Trophoblast cell (in vitro differentiated cells and primary cell): ENCODE measurements at regions not wholly inside any gene's neighbourhood (a gene's known extent, or its start where the extent isn't known, plus 50 kb on each side); places are given as distances from the start of the nearest gene placed in this dataset.

Experiments used
- DNase-seq, 2 donors: peaks; one replicate each; pipeline ENCODE4 v3.0.0-alpha.2; 2016
- H2AFZ ChIP-seq: 2 replicates; pipeline ENCODE4 v1.6.1; 2013; ENCODE audit warnings: low read length, moderate library complexity, mild to moderate bottlenecking; ENCODE audit not compliant: insufficient read depth, poor library complexity
- H2AK5ac ChIP-seq: 2 replicates; pipeline ENCODE4 v1.6.1; 2013; ENCODE audit warnings: mild to moderate bottlenecking, low read length
- H2BK120ac ChIP-seq: 2 replicates; pipeline ENCODE4 v1.6.1; 2013; ENCODE audit warnings: low read length, mild to moderate bottlenecking, moderate library complexity; ENCODE audit not compliant: insufficient read depth, poor library complexity
- H2BK12ac ChIP-seq: 2 replicates; pipeline ENCODE4 v1.6.1; 2013; ENCODE audit warnings: mild to moderate bottlenecking, low read length, moderate library complexity
- H2BK5ac ChIP-seq: 2 replicates; pipeline ENCODE4 v1.6.1; 2013; ENCODE audit warnings: low read length, low read depth, moderate library complexity, mild to moderate bottlenecking; ENCODE audit not compliant: poor library complexity
- H3K14ac ChIP-seq: 2 replicates; pipeline ENCODE4 v1.6.1; 2013; ENCODE audit warnings: mild to moderate bottlenecking, low read length
- H3K18ac ChIP-seq: 2 replicates; pipeline ENCODE4 v1.6.1; 2013; ENCODE audit warnings: mild to moderate bottlenecking, low read length
- H3K23ac ChIP-seq: 2 replicates; pipeline ENCODE4 v1.6.1; 2013; ENCODE audit warnings: low read length
- H3K27ac ChIP-seq: 2 replicates; pipeline ENCODE4 v1.5.1; 2013; ENCODE audit warnings: low read depth, mild to moderate bottlenecking, inconsistent platforms, low read length, moderate library complexity
- H3K27me3 ChIP-seq: 2 replicates; pipeline ENCODE4 v1.6.1; 2013; ENCODE audit warnings: inconsistent platforms, mild to moderate bottlenecking, low read length, moderate library complexity; ENCODE audit not compliant: insufficient read depth
- H3K36me3 ChIP-seq, 2 experiments: 1 replicate in 1 of 2; 2 replicates in 1 of 2; pipeline ENCODE4 v1.6.1; 2013; ENCODE audit warnings: low read length in 2 of 2, mild to moderate bottlenecking in 2 of 2, moderate library complexity in 1 of 2; ENCODE audit not compliant: insufficient read depth in 2 of 2, control insufficient read depth in 1 of 2
- H3K4ac ChIP-seq: 2 replicates; pipeline ENCODE4 v1.6.1; 2013; ENCODE audit warnings: low read depth, mild to moderate bottlenecking, low read length, moderate library complexity
- H3K4me1 ChIP-seq, 2 experiments: 1 replicate in 1 of 2; 2 replicates in 1 of 2; pipeline ENCODE4 v1.6.1; 2013; ENCODE audit warnings: low read length in 2 of 2, mild to moderate bottlenecking in 2 of 2, moderate library complexity in 1 of 2; ENCODE audit not compliant: insufficient read depth in 2 of 2, control insufficient read depth in 1 of 2
- H3K4me2 ChIP-seq: 2 replicates; pipeline ENCODE4 v1.6.1; 2013; ENCODE audit warnings: inconsistent platforms, mild to moderate bottlenecking, low read length, moderate library complexity
- H3K4me3 ChIP-seq: 2 replicates; pipeline ENCODE4 v1.5.1; 2013; ENCODE audit warnings: mild to moderate bottlenecking, low read depth, low read length, inconsistent platforms
- H3K79me1 ChIP-seq: one replicate; pipeline ENCODE4 v1.6.1; 2013; ENCODE audit warnings: low read length
- H3K79me2 ChIP-seq: 2 replicates; pipeline ENCODE4 v1.6.1; 2013; ENCODE audit warnings: low read length, mild to moderate bottlenecking; ENCODE audit not compliant: control insufficient read depth, insufficient read depth, poor library complexity
- H3K9ac ChIP-seq: 2 replicates; pipeline ENCODE4 v1.6.1; 2013; ENCODE audit warnings: mild to moderate bottlenecking, low read length
- H3K9me3 ChIP-seq: 2 replicates; pipeline ENCODE4 v1.6.1; 2013; ENCODE audit warnings: low read depth, mild to moderate bottlenecking, control low read depth, inconsistent platforms, low read length; ENCODE audit not compliant: insufficient read depth
- H4K12ac ChIP-seq: 2 replicates; pipeline ENCODE4 v1.6.1; 2013; ENCODE audit warnings: low read depth, mild to moderate bottlenecking, low read length, moderate library complexity
- H4K8ac ChIP-seq: 2 replicates; pipeline ENCODE4 v1.6.1; 2013; ENCODE audit warnings: low read depth, mild to moderate bottlenecking, low read length, moderate library complexity
- H4K91ac ChIP-seq: one replicate; pipeline ENCODE4 v1.6.1; 2013; ENCODE audit warnings: low read depth, mild to moderate bottlenecking, low read length, moderate library complexity
- WGBS: extraction: QIAGEN DNeasy Blood & Tissue Kit; methylation state at CpG from one replicate; pipeline ENCODE4 v1.1.7; 2013; ENCODE audit warnings: missing lambda C conversion rate; ENCODE audit not compliant: insufficient read length, insufficient coverage; ENCODE audit errors: extremely low coverage; 5-methylcytosine and 5-hydroxymethylcytosine counted together

DNA sequence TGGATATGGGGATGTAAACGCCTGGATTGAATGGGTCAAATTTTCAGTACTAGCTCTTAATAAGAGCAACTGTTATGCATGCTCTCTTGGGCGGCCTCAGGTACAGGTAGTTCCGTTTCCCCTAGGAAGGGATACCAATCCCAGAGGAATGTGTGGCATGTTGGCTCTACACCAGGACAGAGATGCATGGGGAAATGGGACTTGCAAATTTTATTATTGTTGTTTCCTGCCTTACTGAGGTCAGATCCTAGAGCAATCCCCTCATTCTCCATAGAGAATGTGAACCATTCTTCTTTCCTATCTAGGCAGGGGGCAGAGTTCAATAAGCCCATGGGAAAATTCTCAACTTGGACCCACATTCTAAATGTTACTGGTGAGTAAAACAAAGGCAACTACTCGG lies 361.8 kb upstream of the FGF16 start:
- H2BK12ac ChIP-seq = no peak overlapping the region
- no peak overlapping the region for H2AK5ac ChIP-seq
- no peak for DNase-seq
- H4K91ac ChIP-seq = no peak overlapping the region
- no peak overlapping the region for H3K9ac ChIP-seq
- H2BK120ac ChIP-seq = no peak overlapping the region
- no peaks in the 10 kb centered on the region for H3K79me1 ChIP-seq
- no peak overlapping the region for H4K12ac ChIP-seq
- H3K4me2 ChIP-seq = no peak overlapping the region
- no peak overlapping the region for H2AFZ ChIP-seq
- no peak overlapping the region for H3K4me3 ChIP-seq
- no peaks in the 10 kb centered on the region for H3K4me1 ChIP-seq
- no peaks in the 10 kb centered on the region for H3K27me3 ChIP-seq
- no peak overlapping the region for H3K4ac ChIP-seq
- no peak overlapping the region for H3K27ac ChIP-seq
- H3K79me2 ChIP-seq = no peaks in the 10 kb centered on the region
- H3K36me3 ChIP-seq = no peaks in the 10 kb centered on the region
- no peak overlapping the region for H3K14ac ChIP-seq
- no peak overlapping the region for H4K8ac ChIP-seq
- H3K23ac ChIP-seq = no peak overlapping the region
- WGBS = no CpG with 5 or more reads among the region's 4 CpGs
- H3K18ac ChIP-seq = no peak overlapping the region
- H3K9me3 ChIP-seq = peaks cover 2% of the 10 kb centered on the region
- no peak overlapping the region for H2BK5ac ChIP-seq

GRCh38 chrX:77087529-77088169 lies 359.5 kb upstream of the FGF16 start:
- H3K4me1 ChIP-seq = no peaks in the 10 kb centered on the region
- no peak overlapping the region for H2BK120ac ChIP-seq

DNA sequence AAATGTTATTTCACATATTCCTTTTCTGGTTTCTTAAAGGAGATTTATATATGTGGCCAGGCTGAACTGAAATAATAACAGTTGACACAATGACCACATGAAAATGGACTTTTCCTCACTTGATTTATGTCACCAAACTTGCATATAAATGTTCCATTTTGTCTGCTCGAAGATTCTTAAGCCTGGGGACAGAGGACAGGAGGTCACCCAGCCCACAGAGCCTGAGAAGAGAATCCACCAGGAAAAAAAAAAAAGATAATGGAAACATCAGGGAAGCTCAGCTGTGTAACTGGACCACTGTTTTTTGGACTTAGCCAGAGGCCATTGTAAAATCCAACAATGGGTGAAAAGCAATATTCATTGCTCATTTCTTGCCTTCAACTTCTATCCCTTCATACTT lies 359.0 kb upstream of the FGF16 start:
- Histone ChIP-seq H3K4me1 (no peaks in the 10 kb centered on the region), H2BK12ac (no peak overlapping the region), H3K79me1 (no peaks in the 10 kb centered on the region), H3K36me3 (no peaks in the 10 kb centered on the region), H3K4ac (no peak overlapping the region), H3K9ac (no peak overlapping the region), H3K79me2 (no peaks in the 10 kb centered on the region), H3K27ac (no peak overlapping the region), H3K4me2 (no peak overlapping the region), H3K18ac (no peak overlapping the region), H2BK5ac (no peak overlapping the region), H3K27me3 (no peaks in the 10 kb centered on the region), H4K8ac (no peak overlapping the region), H4K12ac (no peak overlapping the region), H3K9me3 (no peaks in the 10 kb centered on the region), H3K14ac (no peak overlapping the region), H2AFZ (no peak overlapping the region), H4K91ac (no peak overlapping the region), H2AK5ac (no peak overlapping the region), H3K23ac (no peak overlapping the region), H2BK120ac (no peak overlapping the region), H3K4me3 (no peak overlapping the region)
- whole genome bisulfite sequencing = no CpG with 5 or more reads among the region's 1 CpG
- no peak for DNase-seq

More at GRCh38 chrX:77087529-77088169, 359.5 kb upstream of the FGF16 start:
- no peak overlapping the region for H3K4me3 ChIP-seq
- H3K79me1 ChIP-seq = no peaks in the 10 kb centered on the region
- WGBS = no CpG with 5 or more reads among the region's 7 CpGs
- no peak overlapping the region for H3K23ac ChIP-seq
- no peak overlapping the region for H3K18ac ChIP-seq
- H3K9me3 ChIP-seq = no peaks in the 10 kb centered on the region
- no peak overlapping the region for H4K8ac ChIP-seq
- no peaks in the 10 kb centered on the region for H3K36me3 ChIP-seq
- H3K14ac ChIP-seq = no peak overlapping the region
- H2AK5ac ChIP-seq = no peak overlapping the region
- no peak overlapping the region for H4K91ac ChIP-seq
- no peak overlapping the region for H2AFZ ChIP-seq
- H3K4me2 ChIP-seq = no peak overlapping the region
- no peak overlapping the region for H2BK5ac ChIP-seq
- H3K27ac ChIP-seq = no peak overlapping the region
- no peak overlapping the region for H3K9ac ChIP-seq
- no peaks in the 10 kb centered on the region for H3K27me3 ChIP-seq
- no peak overlapping the region for H4K12ac ChIP-seq
- no peak overlapping the region for H2BK12ac ChIP-seq
- no peak overlapping the region for H3K4ac ChIP-seq
- H3K79me2 ChIP-seq = no peaks in the 10 kb centered on the region
- peak in 1 of 2 donors; percentile 19 for DNase-seq

DNA sequence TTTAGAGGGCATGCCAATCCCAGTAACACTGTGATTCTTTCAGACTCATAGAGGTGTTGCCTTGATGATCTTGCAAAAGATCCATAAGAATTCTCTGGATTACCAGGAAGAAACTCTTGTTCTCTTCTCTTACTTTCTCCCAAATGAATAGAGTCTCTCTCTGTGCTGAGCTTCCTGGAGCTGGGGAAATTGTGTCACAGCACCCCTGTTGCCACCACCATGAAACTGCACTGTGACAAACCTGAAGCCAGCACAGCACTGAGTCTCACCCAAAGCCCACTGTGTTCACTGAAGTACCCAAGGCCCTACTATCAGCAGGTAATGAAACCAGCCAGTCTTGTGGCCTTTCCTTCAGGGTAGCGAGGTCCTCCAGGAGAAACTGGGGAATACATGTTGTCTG lies 332.7 kb upstream of the FGF16 start:
- no peak overlapping the region for H3K27ac ChIP-seq
- H3K23ac ChIP-seq = no peak overlapping the region
- no peak overlapping the region for H3K18ac ChIP-seq
- no peaks in the 10 kb centered on the region for H3K79me1 ChIP-seq
- H4K91ac ChIP-seq = no peak overlapping the region
- H3K14ac ChIP-seq = no peak overlapping the region
- no peak overlapping the region for H3K4ac ChIP-seq
- H2BK5ac ChIP-seq = no peak overlapping the region
- H3K4me1 ChIP-seq = no peaks in the 10 kb centered on the region
- H3K79me2 ChIP-seq = no peaks in the 10 kb centered on the region
- H2AK5ac ChIP-seq = no peak overlapping the region
- no peak overlapping the region for H2BK12ac ChIP-seq
- no peaks in the 10 kb centered on the region for H3K36me3 ChIP-seq
- no peaks in the 10 kb centered on the region for H3K9me3 ChIP-seq
- no peak overlapping the region for H2BK120ac ChIP-seq
- no CpG with 5 or more reads among the region's 1 CpG for WGBS
- H3K27me3 ChIP-seq = no peaks in the 10 kb centered on the region
- no peak overlapping the region for H3K9ac ChIP-seq
- no peak overlapping the region for H4K8ac ChIP-seq
- H4K12ac ChIP-seq = no peak overlapping the region
- H2AFZ ChIP-seq = no peak overlapping the region
- no peak for DNase-seq
- no peak overlapping the region for H3K4me2 ChIP-seq
- no peak overlapping the region for H3K4me3 ChIP-seq
